ENCODE measurements at regions not wholly inside any gene's neighbourhood (a gene's known extent, or its start where the extent isn't known, plus 50 kb on each side); places are given as distances from the start of the nearest gene placed in this dataset.

- DNase-seq = no peak
Observed at GRCh38 chr13:40178130-40178529, 488.3 kb downstream of the FOXO1 start.

GRCh38 chr13:40179445-40180281 is 486.8 kb downstream of the FOXO1 start:
- no peak for DNase-seq

DNA sequence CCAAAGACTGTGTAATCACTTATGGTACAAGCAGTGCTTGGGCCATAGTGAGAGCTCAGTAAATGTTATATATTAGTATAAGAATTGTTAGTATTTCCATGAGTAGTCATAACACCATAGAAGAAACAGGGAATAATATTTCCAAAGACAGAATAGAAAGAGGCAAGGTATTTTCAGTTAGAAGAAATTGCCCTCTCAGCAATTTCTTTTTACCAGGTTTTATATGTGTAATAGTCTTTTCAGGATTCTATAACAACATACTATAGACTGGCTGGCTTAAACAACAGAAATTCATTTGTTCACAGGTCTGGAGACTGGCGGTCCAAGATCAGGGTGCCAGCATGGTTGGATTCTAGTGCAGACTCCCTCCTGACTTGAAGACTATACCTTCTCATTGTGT is 485.7 kb downstream of the FOXO1 start:
- DNase-seq = no peak

- no peak for DNase-seq
Observed at GRCh38 chr13:40181203-40181845, 485.1 kb downstream of the FOXO1 start.

GRCh38 chr13:40182591-40182990 is 483.9 kb downstream of the FOXO1 start:
- no peak for DNase-seq

DNA sequence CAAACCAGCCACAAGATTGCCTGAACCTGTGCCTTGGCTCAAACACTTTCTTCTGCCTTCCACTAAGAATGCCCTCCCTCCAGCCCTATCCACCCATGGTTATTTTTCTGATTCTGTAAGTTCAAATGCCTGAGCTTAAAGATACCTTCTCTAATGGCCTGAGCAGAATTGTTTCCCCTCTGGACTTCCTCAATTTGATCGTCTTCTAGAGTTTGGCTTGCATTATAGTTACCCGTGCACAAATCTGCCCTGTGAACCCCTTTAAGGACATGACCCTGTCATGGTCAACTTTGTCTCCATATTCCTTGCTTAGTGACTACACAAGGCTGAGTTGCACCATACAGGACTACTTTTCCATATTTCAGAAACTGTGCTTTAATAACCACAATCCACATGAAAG is 481.0 kb downstream of the FOXO1 start:
- no peak for DNase-seq

- DNase-seq = no peak
Observed at GRCh38 chr13:40186041-40186440, 480.4 kb downstream of the FOXO1 start.

- DNase-seq = peak; percentile 9
Observed at GRCh38 chr13:40186626-40187323, 479.7 kb downstream of the FOXO1 start.

GRCh38 chr13:40187324-40187795 is 479.1 kb downstream of the FOXO1 start:
- DNase-seq = peak; percentile 70

DNA sequence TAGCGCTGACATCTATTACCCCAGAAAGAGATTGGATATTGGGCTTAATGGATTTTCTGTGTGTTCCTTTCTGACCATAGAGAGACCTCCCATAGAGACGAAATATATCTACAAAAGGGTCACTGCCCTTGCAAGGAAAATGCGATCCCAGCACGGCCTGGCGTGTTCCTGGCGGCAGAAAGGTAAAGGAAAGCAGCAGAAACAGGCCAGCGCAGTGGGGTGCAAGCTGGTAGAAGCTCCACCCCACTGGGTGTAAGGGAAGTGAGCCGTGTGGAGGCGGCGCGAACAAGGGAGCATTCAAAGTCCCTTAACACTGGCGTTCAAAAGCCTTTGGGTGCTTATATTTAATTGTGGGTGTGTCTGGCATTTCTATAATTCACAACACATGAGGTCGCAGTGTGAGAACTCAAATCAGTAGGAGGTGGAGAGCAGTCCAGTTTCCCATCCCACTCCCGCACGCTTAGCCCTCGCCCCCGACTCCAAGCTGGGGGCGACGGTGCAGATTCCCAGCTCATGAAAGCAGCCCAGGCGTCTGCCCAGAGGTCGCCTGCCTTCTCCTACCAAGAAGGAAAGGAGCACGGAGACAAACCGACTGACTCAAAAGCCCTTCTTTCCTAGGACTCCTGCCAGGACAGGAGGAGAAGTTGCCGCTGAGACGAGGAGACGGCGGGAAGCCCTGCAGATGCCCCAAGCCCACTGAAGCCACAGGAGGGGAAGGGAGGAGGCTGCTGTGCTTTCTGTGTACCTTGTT is 478.4 kb downstream of the FOXO1 start:
- peak; percentile 57 for DNase-seq

GRCh38 chr13:40189426-40189825 is 477.0 kb downstream of the FOXO1 start:
- no peak for DNase-seq

GRCh38 chr13:40189898-40190630 is 476.4 kb downstream of the FOXO1 start:
- DNase-seq = no peak

GRCh38 chr13:40190641-40191100 is 475.8 kb downstream of the FOXO1 start:
- peak; percentile 67 for DNase-seq

DNA sequence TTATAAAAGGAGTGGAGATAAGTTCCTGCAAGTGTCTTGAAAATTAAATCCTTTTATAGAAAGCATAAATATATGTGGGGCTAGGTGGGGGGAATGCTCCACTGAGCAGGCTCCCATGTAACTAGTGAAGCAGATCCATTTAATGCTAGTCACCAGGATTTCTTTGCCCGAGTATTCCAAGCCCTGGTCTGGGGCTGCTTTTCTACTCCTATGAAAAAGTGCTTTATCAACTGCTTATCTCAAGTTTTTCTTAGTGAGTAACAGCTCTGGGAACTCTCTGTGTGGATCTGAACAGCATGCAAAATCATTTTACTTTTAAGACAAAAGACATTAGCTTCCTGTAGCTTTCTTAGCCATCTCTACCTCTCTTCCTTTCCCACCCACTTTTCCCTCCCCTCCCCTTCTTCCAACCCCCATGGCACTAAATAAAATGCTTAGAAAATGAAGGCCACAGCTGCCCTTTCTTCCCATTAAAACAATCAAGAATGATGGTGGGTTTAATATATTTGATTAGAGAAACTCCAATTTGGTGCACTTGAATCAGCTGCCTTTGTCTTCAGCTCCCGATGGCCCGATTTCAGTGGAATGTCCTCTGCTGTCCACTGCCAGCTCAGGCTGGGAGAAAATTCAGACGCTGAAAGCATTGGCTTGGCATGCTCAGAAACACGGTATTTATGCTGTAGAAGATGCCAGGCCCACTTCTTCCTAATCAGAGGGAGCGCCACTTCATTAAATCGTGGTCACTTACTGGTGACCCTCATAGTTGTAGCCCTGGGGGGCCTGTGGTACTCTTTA is 475.1 kb downstream of the FOXO1 start:
- no peak for DNase-seq

GRCh38 chr13:40192452-40192851 is 474.0 kb downstream of the FOXO1 start:
- no peak for DNase-seq

GRCh38 chr13:40192858-40193257 is 473.6 kb downstream of the FOXO1 start:
- DNase-seq = no peak

- no peak for DNase-seq
Observed at GRCh38 chr13:40193286-40194223, 472.9 kb downstream of the FOXO1 start.

GRCh38 chr13:40194224-40194806 is 472.1 kb downstream of the FOXO1 start:
- no peak for DNase-seq

- no peak for DNase-seq
Observed at GRCh38 chr13:40197049-40197448, 469.4 kb downstream of the FOXO1 start.

Measured in effector CD4-positive, alpha-beta T cell (primary cell).